Stimulated activated CD8-positive, alpha-beta memory T cell treated with anti-CD3 and anti-CD28 coated beads, Interleukin-7, amount 100 ng/mL, for 1 hour (primary cell): ENCODE measurements at regions not wholly inside any gene's neighbourhood (a gene's known extent, or its start where the extent isn't known, plus 50 kb on each side); places are given as distances from the start of the nearest gene placed in this dataset.
"Not testable (repeated sequence)": the region's sequence is repeated elsewhere in the genome, so short reads cannot be mapped to it uniquely, and the experiment has no call there.

ENCODE experiments used
- DNase-seq, 2 donors: peaks; one replicate each; pipeline ENCODE4 v3.0.0-alpha.2; 2020; ENCODE audit warnings: low read depth in 2 of 2

GRCh38 chrX:39693298-39693697, 404.5 kb downstream of the BCOR start:
- DNase-seq = no peak

DNA sequence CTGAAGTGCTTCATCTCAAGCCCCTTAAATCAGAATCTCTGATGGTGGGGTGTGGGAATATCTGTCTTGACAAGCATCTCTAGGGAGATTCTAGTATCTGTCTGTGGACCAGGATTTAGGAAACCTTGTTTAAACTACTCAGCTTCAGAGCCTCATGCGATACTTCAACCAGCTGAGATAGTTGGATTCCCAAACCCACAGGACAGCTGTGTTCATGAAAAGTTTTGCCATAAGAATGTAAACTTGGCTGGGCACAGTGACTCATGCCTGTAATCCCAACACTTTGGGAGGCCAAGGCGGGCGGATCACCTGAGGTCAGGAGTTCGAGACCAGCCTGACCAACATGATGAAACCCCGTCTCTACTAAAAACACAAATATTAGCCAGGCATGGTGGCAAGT, 395.1 kb downstream of the BCOR start:
- DNase-seq = not testable (repeated sequence)

- DNase-seq = no peak
Measured at GRCh38 chrX:39703307-39703706, 394.5 kb downstream of the BCOR start.

- no peak for DNase-seq
Measured at GRCh38 chrX:39704590-39704989, 393.2 kb downstream of the BCOR start.

- DNase-seq = no peak
Measured at GRCh38 chrX:39705290-39705689, 392.5 kb downstream of the BCOR start.

DNA sequence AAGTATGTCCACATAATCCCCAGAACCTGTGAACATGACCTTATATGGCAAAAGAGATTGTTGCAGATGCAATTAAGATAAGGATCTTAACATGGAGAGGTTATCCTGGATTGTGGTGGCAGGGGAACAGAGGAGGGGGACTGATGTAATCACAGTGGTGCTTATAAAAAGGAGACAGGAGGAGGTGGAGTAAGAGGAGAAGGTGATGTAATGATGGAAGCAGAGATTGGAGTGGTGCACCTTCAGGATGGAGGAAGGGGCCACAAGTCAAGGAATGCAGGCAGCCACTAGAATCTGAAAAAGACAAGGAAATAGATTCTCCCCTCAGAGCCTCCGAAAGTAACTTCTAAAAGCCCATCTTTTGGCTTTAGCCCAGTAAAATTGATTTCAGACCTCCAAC, 388.4 kb downstream of the BCOR start:
- no peak for DNase-seq

DNA sequence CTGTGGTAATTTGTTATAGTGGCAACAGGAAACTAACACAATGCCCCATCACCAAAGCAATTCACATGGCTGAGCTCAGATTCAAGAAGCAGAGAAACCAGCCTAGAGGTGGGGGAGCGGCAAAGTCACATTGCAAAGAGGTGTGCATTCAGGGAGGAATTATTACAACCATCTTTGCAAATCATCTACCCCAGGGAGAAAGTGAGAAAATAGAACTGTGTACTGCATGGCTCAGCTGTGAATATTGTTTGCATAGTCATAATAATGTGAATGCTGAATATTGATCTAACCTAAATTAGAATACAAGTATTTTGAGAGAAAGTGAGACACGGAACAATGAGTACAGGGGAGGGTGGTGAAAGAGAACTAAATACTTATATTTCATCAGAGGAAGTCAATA, 387.9 kb downstream of the BCOR start:
- DNase-seq = no peak

GRCh38 chrX:39710776-39711175, 387.0 kb downstream of the BCOR start:
- DNase-seq = no peak

GRCh38 chrX:39714471-39714870, 383.3 kb downstream of the BCOR start:
- no peak for DNase-seq

- DNase-seq = no peak
Measured at GRCh38 chrX:39716401-39716800, 381.4 kb downstream of the BCOR start.

DNA sequence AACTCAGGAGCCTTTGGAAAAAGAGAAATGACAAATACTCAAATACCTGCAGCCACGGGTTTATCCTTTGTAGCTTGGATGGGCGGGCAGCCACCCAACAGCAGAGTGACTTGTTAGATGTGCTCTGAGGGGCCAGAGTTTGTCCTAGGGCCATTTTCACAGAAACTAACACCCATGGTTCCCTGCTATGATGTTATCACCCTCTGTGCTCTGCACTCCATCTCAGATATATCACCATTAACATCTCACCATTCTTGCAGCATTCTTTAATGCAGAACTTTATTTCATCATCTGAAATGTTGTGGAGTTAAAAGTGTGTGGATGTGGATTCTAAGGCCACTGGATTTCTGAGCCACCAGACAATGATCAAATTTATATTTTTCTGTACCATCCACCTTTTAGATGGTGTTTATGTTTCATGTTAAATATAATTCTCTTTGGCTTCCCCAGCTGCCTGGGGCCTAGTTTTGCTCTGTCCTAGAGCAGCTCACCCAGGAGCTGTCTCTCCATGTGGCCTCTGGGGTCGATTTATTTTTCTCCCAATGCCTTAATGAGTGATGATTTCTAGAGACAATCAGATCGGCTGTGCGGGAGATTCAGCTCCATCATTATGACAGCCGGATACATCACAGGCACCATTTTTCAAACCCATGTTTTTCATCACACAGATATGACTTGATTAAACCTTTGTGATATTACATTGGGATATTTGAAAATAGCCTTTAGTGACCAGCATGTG, 380.8 kb downstream of the BCOR start:
- DNase-seq = no peak

DNA sequence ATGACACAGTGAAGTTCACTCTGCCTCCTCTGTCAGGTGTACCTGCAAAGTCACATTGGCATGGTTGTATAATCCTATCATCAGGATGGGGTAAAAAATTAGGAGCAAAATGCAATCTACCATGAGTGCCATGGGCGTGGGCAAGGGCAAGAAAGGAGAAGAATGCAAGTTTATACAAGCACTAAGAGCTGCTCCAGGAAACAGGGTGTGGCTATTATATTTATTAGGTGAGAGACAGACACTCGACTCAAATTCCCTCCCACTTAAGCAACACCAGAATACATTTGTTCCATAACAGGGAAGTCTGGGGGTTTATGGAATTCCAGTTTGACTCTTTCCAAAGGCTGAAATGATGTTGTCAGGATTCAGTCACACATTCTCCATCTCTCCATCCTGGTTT, 378.8 kb downstream of the BCOR start:
- no peak for DNase-seq

DNA sequence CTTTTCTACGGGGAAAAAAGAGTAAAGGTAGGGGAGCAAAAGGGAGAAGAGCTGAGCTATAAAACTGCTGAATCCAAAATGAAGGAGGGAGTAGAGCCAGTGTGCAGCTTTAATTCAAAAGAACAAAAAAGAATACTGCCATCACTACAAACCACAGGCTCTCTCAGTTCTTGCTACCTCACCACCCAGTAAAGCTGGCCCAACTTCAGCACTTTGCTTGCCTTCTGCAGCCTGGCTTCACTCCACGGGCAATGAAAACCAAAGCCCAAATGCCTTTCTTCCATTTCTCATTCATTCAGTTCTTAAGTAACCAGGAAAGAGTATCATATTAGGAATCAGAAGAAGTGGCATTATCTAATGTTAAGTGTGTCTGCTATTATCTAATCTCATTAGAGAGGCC, 376.8 kb downstream of the BCOR start:
- no peak for DNase-seq

- DNase-seq = no peak
Measured at GRCh38 chrX:39721566-39722279, 376.0 kb downstream of the BCOR start.

GRCh38 chrX:39724544-39724943, 373.2 kb downstream of the BCOR start:
- no peak for DNase-seq

DNA sequence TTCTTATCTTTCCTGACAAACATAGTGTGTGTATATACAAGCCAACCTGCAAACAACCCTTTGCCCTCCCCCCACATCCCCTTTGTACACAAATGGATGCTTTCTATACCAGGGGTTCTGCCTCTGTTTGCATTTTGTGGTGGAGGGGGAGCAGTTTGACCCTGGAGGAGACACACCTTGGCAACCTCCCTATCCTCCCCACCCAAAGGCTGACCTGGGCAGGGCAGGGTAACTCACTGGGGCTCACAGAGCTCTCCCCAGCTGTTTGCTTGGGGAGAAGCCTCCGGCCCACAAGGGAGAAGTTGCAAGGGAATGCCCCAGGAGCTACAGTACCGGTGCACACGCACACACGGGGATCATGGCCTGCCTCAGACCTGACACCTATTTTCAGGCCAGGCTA, 372.6 kb downstream of the BCOR start:
- no peak for DNase-seq

DNA sequence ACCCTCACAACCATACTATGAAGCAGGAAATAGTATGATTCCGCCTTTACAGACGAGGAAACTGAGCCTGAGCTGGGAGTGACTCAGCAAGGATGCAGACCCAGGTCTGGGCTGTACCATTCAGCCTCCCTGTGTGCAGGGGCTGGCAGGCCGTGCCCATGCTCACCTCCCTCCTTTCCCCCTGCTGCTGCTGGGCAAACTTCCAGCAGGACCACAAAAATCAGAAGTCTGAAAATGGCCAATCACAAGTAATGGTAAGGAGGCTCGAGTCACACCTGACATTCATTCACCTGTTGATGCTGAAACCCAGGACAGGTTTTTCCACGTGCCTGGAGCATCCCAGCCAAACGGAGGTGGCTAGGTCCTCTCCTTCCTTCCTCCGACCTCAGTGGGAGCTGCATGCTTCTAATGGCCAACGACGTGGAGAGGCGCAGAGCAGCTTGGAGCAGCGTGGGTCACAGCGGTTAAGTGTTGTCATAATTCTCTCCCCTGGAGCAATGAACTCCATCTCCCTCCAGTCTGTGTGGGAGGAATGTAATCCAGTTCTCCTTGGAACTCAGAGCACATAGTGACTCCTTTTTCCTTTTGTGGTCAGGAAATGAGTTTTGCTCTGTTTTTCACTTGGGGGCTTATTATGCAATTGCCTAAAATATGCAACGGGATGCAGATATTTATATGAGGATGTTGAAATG, 371.7 kb downstream of the BCOR start:
- DNase-seq = no peak

GRCh38 chrX:39726771-39727170, 371.0 kb downstream of the BCOR start:
- no peak for DNase-seq

DNA sequence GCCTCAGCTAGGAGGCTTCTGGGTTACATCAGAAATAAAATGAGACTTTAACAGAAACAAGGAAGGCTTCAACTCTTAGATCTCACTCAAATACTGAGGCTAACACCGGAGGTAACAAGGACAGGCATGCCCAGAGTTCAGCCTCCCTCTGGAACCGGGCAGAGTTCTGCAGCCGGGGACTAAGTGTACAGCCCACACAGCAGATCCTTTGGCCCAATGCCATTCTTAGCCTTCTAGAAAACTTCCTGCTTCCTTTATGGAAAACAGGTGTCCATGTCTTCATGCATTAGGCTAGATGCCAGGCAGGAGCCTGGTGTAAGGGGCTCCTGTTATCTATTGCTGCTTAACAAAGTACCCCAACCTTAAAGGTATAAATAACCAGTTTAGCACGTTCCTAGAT, 369.7 kb downstream of the BCOR start:
- DNase-seq = no peak

DNA sequence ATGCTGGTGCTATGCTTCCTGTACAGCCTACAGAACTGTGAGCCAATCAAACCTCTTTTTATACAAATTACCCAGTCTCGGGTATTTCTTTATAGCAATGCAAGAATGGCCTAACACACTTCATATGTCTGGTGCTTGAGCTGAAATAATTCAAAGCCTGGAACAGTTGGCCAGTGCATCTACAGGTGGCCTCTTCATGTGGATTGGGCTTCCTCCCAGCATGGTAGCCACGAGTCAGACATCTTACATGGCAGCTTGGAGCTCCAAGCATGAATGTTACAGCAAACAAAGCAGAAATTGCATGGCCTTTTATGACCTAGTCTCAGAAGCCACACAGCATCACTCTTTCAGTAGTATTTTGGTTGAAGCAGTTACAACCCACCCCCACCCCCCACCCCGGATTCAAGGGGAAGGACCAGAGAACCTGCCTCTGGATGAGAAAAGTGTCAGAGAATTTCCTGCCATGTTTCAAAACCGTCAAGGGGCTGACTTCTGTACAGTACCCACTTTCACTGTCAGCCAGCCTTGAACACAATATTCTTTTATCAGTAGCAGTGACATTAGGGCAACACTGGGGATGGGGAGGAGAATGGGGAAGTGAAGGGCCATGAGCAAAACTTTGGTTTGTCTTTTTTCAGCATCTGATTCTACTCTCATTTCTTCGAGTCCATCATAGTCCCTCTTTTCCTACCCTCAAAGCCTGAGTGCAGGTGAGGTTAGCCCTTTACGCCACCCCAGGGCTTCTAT, 368.7 kb downstream of the BCOR start:
- DNase-seq = no peak

DNA sequence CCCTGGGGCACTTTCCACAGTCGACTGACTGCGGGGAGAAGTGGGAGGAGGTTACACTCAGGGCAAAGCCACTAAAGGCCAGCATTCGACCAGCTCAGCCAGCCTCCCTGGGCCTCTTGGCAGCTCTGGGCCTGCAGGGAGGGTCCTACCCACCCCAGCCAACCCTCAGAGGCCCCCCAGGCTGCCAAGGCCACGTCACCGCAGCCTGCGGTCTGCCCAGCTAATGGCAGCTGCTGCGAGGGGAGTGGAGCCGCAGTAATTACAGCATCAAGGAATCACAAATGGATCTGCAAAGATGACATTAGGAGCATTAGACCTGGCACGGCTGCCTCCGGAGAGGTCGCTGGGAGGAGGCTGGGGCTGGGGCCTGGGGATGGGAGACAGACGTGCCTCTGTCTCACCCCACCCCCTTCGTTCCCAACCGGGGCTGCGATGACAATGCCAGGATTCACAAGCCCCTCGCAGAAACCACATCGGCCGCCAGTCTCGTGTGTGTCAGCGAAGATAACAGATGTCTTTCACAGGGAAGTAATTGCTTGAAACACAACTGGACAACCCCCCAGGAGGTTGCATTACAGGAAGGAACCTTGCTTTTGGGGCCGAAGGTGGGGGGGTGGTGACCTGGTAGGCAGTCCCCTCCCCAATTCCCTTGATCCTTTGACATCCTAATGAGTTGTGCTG, 367.6 kb downstream of the BCOR start:
- DNase-seq = no peak
